ENCODE measurements at regions not wholly inside any gene's neighbourhood (a gene's known extent, or its start where the extent isn't known, plus 50 kb on each side); places are given as distances from the start of the nearest gene placed in this dataset.
A peak's percentile ranks its signal among the peaks of the same experiment; 100 is the strongest.

DNA sequence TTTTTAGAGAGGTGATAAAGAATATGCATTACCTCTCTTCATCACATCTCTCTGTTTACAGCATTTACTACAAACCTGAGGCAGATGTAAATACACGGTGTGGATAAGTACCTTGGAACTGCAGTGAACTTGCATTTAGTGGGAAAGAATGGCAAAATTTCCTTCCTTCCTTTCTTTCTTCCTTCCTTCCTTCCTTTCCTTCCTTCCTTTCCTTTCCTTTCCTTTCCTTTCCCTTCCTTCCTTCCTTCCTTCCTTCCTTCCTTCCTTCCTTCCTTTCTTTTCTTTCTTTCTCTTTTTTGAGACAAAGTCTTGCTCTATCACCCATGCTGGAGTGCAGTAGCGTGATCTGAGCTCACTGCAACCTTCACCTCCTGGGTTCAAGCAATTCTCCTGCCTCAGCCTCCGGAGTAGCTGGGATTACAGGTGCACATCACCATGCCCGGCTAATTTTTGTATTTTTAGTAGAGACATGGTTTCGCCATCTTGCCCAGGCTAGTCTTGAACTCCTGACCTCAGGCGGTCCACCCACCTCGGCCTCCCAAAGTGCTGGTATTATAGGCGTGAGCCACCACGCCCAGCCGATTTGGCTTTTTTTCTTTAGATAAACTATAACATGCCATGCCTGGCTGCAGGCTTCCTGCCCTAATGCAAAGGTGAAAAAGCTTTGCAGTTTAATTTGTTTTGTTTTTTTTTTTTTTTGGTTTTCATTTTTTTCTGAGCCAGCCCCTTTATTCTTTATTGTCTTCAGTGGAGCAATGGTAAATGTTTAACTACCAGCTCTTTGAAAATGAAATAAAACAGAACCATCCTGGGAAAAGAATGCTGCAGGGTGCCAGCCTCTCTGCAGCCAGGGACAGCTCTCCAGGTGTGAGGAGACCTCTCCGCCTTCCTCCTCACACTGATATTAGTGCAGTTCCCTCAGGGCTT lies 64.2 kb upstream of the NEDD9 start:
- peak; percentile 57 for DNase-seq (ENCODE audit: low spot score)

DNA sequence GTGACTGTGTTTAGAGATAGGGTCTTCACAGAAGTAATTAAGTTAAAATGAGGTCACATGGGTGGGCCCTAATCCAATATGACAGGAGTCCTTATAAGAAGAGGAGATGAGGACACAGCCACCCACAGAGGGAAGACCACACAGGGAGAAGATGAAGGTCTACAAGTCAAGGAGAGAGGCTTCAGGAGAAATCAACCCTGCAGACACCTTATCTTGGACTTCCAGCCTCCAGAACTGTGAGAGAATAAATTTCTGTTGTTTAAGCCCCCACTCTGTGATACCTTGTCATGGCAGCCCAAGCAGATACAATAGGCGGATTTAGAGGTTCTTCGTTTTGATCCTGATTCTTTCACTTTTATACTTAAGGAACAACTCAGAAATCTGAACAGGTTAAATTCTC lies 63.5 kb upstream of the NEDD9 start:
- no peak for DNase-seq (ENCODE audit: low spot score)

DNA sequence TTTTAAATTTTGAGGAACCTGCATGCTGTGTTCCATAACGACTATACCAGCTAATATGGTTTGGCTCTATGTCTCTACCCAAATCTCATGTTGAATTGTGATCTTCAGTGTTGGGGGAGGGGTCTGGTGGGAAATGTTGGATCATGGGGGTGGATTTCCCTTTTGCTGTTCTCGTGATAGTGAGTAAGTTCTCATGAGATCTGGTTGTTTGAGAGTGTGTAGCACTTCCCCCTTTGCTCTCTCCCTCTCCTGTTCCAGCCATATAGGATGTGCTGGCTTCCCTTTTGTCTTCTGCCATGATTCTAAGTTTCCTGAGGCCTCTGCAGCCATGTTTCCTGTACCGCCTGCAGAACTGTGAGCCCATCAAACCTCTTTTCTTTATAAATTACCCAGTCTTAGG lies 61.8 kb upstream of the NEDD9 start:
- no peak for DNase-seq (ENCODE audit: low spot score)

DNA sequence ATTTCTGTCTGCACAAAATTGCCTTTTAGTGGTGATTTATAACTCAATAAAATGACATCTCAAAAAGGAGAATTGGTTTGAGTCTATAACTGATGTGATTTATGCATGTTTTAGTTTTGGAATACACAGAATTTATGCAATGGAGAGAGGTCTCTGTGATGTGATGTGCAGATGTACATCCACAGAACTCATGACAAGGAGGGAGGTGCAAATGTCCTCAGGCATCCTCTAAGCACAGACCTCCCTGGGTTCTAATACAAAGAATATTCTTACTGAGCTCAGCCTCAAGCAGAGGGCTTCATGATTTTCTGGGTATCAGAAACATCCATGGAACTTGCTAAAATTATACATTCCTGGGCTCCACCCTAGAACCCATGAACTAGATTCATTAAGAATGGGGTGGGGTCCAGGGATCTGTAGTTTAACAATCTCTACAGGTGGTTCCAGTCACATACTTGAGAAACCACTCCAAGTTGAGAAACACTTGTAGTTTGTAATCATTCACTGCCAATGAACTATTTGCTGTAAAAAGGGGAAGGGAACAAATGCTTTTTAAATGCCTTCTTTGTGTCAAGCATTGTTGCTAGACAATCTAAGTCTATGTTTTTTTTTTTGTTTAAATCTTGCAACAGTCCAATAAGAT lies 60.2 kb upstream of the NEDD9 start:
- no peak for DNase-seq (ENCODE audit: low spot score)

DNA sequence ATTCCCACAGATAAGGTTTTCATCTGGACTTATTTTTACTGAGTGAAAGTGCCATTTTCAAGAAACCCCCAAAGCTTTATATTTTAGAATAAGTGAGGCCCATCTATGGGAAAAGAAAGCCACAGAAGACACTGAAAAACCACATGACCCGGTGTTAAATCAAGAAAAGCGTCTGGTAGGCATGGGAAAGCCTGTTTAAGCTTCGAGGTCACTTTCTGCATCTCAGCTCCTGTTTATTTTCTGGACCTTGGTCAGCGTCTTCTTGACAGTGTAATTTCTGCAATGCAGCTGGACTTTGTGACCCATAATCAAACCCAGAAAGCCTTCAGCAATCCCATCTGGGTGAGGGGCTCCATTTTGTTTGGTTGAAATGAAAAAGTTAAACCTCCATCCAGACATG lies 59.6 kb upstream of the NEDD9 start:
- DNase-seq (ENCODE audit: low spot score) = no peak

DNA sequence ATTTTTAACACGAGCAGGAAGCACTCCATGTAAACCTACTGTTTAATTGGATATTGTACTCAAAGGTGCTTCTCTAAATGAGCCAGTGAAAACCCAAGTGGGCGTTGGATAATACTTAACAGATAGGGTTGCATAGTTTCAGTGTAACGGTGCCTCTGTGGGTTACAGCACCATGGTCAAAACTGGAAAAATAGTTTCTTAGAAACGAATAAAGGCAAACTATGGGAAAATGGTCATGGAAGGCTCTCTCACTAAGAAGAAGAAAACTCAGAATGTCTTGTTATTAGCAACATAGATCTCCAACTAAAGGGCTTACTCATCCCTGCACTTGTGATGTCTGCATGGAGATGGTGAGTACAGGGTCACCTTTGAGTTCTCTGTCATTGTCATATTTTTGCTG lies 59.1 kb upstream of the NEDD9 start:
- no peak for DNase-seq (ENCODE audit: low spot score)

DNA sequence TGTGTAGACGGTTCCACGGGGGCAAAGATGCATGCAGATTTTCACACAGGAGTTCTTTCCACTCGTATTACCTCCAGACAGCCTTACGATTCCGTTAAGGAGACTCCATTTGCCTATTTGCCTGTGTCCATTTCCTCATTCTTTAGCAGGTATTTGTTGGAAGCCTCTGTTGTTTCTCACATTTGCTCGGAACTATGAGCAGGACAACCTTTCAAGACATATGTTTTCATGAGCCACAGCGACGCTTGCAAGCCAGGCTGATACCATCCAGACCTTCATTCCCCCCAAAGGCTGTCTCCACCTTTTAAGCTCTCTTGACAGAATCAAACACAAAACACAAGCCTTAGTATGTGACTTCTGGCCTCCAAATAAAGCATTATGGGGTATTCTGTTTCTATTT lies 57.6 kb upstream of the NEDD9 start:
- no peak for DNase-seq (ENCODE audit: low spot score)

DNA sequence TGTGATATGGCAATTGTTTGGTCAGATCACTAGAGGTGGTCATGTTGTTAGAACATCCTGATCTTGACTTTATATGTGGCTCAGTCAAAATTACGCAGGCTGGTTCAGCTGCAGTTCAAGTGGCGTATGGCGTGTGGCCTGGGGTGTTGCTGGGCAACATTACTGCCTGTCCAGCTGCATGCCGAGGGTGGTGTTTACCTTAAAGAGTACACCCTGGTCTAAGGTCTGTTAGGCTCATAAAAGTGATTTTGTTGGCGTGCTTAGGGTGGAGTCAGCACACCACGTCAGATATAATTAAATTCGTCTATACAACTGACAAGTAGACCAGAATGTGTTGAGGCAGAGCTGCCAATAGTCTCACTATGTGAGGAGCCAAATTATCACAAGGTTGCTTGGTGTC lies 55.6 kb upstream of the NEDD9 start:
- peak; percentile 67 for DNase-seq (ENCODE audit: low spot score)

DNA sequence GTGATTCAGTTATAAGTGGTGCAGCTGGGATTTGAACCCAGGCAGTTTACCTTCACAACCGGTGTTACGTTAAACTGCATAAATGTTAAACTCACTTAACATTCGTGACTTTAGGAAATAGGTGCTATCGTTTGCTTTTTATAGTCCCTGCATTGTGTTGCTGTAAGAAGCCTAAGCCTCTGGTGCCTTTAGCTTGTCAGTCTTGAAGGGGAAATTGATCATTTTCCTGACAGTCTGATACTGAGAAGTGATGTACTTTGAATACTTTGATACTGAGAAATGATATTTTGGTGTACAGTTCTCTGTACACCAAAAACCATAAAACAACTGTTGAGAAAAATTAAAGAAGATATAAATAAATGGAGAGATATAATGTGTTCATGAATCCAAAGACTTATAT lies 52.5 kb upstream of the NEDD9 start:
- DNase-seq (ENCODE audit: low spot score) = no peak

DNA sequence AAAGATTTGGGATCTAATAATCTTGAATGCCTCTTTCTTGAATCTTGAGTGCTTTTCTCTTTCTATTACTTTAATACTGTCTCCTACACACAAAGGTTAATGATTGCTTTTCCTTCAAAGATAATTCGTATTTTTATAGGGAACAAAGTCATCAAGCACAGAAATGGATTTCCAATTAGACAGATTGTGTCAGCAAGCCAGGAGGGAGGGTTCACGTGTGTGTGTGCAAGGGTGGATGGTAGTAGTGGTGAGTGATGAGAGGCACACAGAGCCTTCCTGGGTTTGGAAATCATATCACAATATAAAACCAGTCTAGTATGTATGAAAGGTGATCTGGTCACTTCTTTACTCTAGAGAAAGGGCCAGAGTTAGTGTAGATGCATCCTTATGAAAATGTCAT lies 51.2 kb upstream of the NEDD9 start:
- no peak for DNase-seq (ENCODE audit: low spot score)

DNA sequence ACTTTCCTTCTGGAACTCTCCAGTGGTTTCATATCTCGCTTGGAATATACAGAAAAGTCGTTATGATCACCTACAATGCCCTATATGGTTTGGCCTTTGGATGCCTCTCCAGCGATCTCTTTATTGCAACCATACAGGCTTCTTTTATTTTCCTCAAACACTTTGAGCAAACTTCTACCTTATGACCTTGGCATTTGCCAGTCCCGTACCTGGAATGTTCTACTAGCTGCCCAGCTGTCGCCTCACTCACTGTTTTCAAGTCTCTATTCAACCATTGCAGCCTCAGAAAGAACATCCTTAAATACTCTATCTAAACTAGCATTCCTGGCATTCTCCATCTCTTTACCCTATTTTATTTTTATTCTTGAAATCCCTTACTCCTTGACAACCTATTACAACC lies 50.4 kb upstream of the NEDD9 start:
- no peak for DNase-seq (ENCODE audit: low spot score)

Data from LoVo (cell line).